ENCODE measurements at regions not wholly inside any gene's neighbourhood (a gene's known extent, or its start where the extent isn't known, plus 50 kb on each side); places are given as distances from the start of the nearest gene placed in this dataset.

GRCh38 chr17:77375108-77375916 is 234.5 kb downstream of the SEC14L1 start:
- Histone ChIP-seq H3K9me3 (ENCODE audit: low read length) (no peaks in the 10 kb centered on the region), H2AFZ (ENCODE audit: low read length) (no peak overlapping the region), H3K4me1 (ENCODE audit: insufficient read depth, low read length) (peaks cover 83% of the 10 kb centered on the region), H3K27ac (ENCODE audit: extremely low read length, insufficient read depth, low read length) (no peak overlapping the region), H3K27me3 (ENCODE audit: control insufficient read depth in 1 of 2, insufficient read depth in 2 of 2, low read length in 2 of 2) (no peaks in the 10 kb centered on the region), H3K36me3 (replicated peaks in 1 of 2; ENCODE audit: control insufficient read depth in 1 of 2, insufficient read depth in 2 of 2, low read length in 2 of 2) (peaks cover 3 to 11% of the 10 kb centered on the region in 2 experiments; a peak in 3 of 5 replicates), H3K4me2 (ENCODE audit: low read depth, low read length) (peak overlapping the region; percentile 93), H3K4me3 (replicated peaks in 1 of 3; ENCODE audit: insufficient read depth in 1 of 3, low read depth in 2 of 3, low read length in 3 of 3) (peak overlapping the region; percentile 76 to 91 (median 88); a peak in 5 of 6 replicates), H3K9ac (ENCODE audit: insufficient read depth, low read depth, low read length) (peak overlapping the region; percentile 86), H4K20me1 (ENCODE audit: insufficient read depth, low read length) (peaks cover 89% of the 10 kb centered on the region), H3K79me2 (ENCODE audit: insufficient read depth, low read length) (peaks cover 90% of the 10 kb centered on the region)
- in situ Hi-C loops (cut with HindIII; ENCODE audit: extremely low pct_ligation_motif_present, low pct_unique_long_range_greater_than_20kb) (loop anchor here (10.0 kb wide), 1 partner anchor 91 kb away; no protein-coding TSS in a partner anchor), intact Hi-C loops (cut with micrococcal nuclease; ENCODE audit: unreplicated experiment) (no loop called here)
- no TSS peak for BruUV-seq (replicated peaks)
- WGBS (ENCODE audit: low lambda C conversion rate) = 67% methylated on average over 18 of the region's 19 CpGs
- DNase-seq (ENCODE audit: low spot score) (no peak), ATAC-seq (no peak), FAIRE-seq (no peak)
- ChIA-PET POLR2A (interaction anchor here (0.8 to 3.9 kb wide), 12 partner anchors 11 to 583 kb away, joined by 3 to 88 read pairs (median 5); partner anchors contain the start of gene TNRC6C), CTCF (ENCODE audit: low intra/inter-chr PET ratio, low total read pairs) (interaction anchor here (2.1 kb wide), 1 partner anchor 44 kb away, joined by 6 read pairs; no protein-coding TSS in a partner anchor)
- TF ChIP-seq ZNF572 (CRISPR knock-in tag; IDR thresholded peaks at IDR 0.05) (no peak), WIZ (CRISPR knock-in tag; IDR thresholded peaks at IDR 0.05) (no peak), MED1 (CRISPR knock-in tag; IDR thresholded peaks at IDR 0.05) (no peak), ZNF382 (CRISPR knock-in tag; IDR thresholded peaks at IDR 0.05; ENCODE audit: borderline replicate concordance) (no peak), DPF2 (CRISPR knock-in tag; IDR thresholded peaks at IDR 0.05; ENCODE audit: borderline replicate concordance, low read depth) (no peak), KLF13 (CRISPR knock-in tag; IDR thresholded peaks at IDR 0.05) (no peak), SYNCRIP (IDR thresholded peaks at IDR 0.05; ENCODE audit: insufficient read depth, low read depth, low read length) (no peak), NR2F2 (IDR thresholded peaks at IDR 0.05; ENCODE audit: borderline replicate concordance, low read depth) (no peak), SMYD3 (CRISPR knock-in tag; IDR thresholded peaks at IDR 0.05) (no peak), ZNF17 (CRISPR knock-in tag; IDR thresholded peaks at IDR 0.05) (0 out of 2 replicates have a peak, but pooled peaks have one; percentile 20), YY1 (IDR thresholded peaks at IDR 0.05; ENCODE audit: insufficient read depth, insufficient replicate concordance, low read depth, low read length) (no peak), HNF4A (CRISPR knock-in tag; IDR thresholded peaks at IDR 0.05) (no peak), CBX1 (IDR thresholded peaks at IDR 0.05; ENCODE audit: low read depth) (no peak), TBP (CRISPR knock-in tag; IDR thresholded peaks at IDR 0.05) (no peak), FLYWCH1 (CRISPR knock-in tag; IDR thresholded peaks at IDR 0.05) (no peak), MAZ (IDR thresholded peaks at IDR 0.05; ENCODE audit: borderline replicate concordance, low read depth, low read length) (no peak), MAZ (CRISPR knock-in tag; IDR thresholded peaks at IDR 0.05; ENCODE audit: low read depth) (no peak), SRSF1 (optimal IDR thresholded peaks at IDR 0.05; ENCODE audit: low read depth, low read length) (peak; percentile 7), TAF15 (IDR thresholded peaks at IDR 0.05; ENCODE audit: low read depth, low read length, poor library complexity, severe bottlenecking) (no peak)
- TF ChIP-seq, protein P1, sequence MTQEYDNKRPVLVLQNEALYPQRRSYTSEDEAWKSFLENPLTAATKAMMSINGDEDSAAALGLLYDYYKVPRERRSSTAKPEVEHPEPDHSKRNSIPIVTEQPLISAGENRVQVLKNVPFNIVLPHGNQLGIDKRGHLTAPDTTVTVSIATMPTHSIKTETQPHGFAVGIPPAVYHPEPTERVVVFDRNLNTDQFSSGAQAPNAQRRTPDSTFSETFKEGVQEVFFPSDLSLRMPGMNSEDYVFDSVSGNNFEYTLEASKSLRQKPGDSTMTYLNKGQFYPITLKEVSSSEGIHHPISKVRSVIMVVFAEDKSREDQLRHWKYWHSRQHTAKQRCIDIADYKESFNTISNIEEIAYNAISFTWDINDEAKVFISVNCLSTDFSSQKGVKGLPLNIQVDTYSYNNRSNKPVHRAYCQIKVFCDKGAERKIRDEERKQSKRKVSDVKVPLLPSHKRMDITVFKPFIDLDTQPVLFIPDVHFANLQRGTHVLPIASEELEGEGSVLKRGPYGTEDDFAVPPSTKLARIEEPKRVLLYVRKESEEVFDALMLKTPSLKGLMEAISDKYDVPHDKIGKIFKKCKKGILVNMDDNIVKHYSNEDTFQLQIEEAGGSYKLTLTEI (CRISPR knock-in tag; conservative IDR thresholded peaks at IDR 0.05) = no peak
- TF ChIP-seq, protein P2, sequence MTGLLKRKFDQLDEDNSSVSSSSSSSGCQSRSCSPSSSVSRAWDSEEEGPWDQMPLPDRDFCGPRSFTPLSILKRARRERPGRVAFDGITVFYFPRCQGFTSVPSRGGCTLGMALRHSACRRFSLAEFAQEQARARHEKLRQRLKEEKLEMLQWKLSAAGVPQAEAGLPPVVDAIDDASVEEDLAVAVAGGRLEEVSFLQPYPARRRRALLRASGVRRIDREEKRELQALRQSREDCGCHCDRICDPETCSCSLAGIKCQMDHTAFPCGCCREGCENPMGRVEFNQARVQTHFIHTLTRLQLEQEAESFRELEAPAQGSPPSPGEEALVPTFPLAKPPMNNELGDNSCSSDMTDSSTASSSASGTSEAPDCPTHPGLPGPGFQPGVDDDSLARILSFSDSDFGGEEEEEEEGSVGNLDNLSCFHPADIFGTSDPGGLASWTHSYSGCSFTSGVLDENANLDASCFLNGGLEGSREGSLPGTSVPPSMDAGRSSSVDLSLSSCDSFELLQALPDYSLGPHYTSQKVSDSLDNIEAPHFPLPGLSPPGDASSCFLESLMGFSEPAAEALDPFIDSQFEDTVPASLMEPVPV (CRISPR knock-in tag; IDR thresholded peaks at IDR 0.05) = no peak

All from HepG2 (cell line).